CD4-positive, alpha-beta T cell treated with Interferon gamma for 1 hour (primary cell): ENCODE measurements at regions not wholly inside any gene's neighbourhood (a gene's known extent, or its start where the extent isn't known, plus 50 kb on each side); places are given as distances from the start of the nearest gene placed in this dataset.
A peak's percentile ranks its signal among the peaks of the same experiment; 100 is the strongest.

Source experiments
- DNase-seq: peaks from one replicate; pipeline ENCODE4 v3.0.0-alpha.2; 2020

DNA sequence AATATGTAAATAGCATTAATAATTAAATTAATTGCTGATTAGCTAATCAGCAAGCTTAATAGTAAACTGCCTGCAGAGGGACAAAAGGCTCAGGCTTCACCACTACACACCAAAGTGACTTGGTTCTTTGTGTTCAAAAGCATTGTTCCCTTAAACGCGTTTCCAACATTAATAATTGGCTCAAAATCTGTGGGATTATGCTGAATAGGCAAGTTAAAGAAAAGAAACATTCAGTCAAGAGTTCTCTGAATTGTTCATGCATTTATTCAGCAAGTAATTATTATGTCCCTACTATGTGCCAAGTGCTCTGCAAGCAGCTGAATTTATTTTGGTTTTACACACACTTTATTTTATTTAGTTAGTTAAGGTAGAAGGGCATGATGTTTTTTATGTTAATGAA, 558.5 kb upstream of the ARRDC4 start:
- DNase-seq: no peak

GRCh38 chr15:97406841-97407240, 553.7 kb upstream of the ARRDC4 start:
- no peak for DNase-seq

DNA sequence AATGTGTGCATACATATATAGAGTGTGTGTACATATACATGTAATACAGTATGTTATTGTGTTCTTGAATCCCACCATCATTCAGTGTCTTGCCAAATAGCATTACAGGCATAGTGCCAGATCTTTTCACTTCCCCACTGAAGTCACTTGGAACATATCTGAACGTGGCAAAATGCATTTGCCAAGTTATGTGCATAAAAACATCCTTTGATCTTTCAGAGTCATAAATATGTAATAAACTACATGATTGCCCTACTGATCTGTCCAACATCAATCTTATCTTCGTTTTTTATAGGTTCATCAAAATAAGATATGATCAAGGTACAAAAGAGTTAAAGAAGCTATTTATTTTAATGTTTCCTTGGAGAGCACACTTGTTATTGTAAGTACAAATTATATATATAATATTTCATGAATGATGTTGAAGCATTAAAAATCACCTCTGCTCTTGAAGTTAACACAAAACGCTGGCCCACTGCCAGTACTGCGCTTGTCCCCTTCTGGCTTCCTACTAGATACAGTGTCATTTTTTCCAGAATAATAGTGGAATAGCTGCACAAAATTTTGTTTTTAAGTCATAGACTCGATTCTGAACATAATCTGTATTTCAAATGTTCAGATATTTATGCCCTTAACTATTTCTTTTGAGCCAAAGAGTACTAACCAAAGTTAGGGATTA, 549.5 kb upstream of the ARRDC4 start:
- no peak for DNase-seq

DNA sequence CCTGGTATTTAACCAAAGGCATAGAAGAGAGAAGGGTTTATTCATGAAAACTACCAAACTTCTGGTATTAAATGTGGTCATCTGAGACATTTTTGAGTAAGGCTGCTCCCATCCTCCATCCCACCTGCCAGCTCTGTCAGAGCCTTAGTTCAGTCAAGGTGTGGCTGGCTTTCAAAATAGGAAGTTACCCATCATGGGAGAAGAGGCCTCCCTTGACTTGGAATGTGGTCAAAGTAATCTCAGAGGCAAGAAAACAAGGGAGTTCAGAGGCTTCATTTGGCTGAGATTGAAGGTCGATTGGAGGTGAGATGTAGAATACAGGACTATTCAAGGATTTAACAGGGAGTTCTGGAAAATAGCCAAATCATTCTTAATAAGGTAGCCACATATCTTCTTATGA, 540.4 kb upstream of the ARRDC4 start:
- no peak for DNase-seq

DNA sequence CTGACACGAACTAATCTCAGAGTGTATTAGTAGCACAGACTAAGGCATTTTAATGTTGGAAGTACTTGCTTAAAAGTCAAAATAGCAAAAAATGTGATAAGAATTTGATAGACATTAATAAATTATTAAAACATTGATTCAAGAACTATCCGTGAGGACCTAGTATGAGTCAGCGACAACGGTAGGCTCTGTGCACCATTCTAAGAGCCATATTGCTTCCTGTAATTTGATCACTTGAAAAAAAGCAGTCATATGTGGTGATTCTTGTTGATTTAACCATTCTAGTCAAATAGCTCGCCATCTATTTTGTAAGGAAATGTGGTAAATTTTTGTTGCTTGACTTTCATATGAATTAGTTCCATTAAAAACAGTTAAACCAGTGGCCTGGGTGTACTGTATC, 534.9 kb upstream of the ARRDC4 start:
- no peak for DNase-seq

DNA sequence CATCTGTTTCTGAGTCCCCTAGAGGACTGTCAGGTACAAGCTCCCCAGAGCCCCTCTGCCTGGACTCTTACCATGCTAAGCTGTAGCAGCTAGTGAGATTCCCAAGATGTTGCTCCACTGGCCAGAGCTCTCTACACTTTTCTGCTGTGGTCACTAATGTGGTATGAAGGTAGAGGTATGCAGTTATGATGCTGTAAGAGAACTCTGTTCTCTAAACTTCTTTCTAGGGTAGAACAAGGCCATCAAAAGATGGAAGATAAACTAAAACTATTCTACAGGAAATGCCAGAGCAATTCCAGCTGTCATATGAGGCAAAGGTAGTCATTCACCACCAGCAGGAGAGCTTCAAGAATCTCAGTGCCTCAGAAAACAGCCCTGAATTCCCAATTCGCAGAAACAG, 517.4 kb upstream of the ARRDC4 start:
- no peak for DNase-seq

- DNase-seq: no peak
These were observed 514.4 kb upstream of the ARRDC4 start for GRCh38 chr15:97446138-97446537.

DNA sequence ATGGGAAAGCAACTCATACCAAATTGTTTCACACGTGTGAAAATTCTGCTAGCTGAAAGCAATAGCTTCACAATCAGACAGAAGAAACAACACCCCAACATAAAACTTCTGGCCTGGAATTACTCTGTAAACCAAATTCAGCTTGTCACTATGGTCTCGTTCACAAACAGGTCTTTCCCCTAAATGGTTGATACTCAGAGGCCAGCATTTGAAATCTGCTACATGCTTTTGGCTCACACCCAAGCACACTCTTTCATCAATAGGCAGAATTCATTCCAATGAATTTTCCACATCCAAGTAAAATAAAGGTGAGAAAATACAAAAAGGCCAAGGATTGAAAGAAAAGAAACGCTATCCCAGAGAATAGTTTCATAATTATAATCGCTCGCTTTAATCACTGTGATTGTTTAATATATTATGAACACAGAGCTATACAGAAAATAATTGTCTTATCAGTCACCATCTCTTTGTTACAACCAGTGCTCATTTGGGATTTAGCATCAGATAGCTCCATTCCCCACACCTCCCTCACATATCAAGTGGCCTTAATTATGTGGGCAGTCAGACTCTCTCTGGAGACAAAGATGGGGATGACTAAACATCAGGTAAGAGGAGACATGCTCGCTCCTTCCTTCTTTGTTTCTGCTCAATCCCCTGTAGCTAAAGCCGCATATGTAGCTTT, 503.8 kb upstream of the ARRDC4 start:
- DNase-seq: no peak

- DNase-seq: no peak
These were observed 503.2 kb upstream of the ARRDC4 start for GRCh38 chr15:97457203-97457847.

GRCh38 chr15:97459771-97460170, 500.7 kb upstream of the ARRDC4 start:
- no peak for DNase-seq

- no peak for DNase-seq
These were observed 499.3 kb upstream of the ARRDC4 start for GRCh38 chr15:97461226-97461625.

DNA sequence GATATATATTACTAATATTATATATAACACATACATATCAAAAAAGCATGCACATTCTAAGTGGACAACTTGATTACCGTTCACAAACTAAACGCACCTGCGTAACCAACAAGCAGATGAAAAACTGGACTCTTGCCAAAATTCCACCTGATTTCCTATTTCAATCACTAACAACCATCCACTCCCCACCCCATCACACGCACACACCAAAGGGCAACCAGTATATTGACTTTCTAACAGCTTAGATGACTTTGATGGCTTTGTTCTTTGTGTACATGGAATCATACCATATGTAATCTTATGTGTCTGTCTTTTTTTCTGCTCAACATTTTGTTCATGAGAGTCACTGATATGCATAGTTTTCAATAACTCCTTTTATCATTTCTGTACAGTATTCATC, 496.8 kb upstream of the ARRDC4 start:
- no peak for DNase-seq

DNA sequence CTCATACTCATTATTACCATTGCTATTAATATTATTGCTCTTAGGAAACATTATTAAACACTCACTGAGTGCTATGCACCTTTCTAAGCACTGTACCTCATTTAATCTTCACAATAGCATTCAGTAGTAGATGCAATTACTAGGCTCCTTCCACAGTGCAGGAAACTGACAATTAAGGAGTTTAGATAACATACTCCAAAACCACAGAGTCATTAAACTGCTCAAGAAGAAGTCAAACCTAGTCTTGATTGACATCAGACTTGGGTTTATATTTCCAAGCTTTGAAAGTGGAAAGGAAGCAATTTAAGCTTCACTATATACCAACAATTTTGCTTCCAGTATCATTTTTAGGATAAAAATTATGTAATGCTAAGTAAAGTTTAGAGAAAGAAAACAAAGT, 490.1 kb upstream of the ARRDC4 start:
- no peak for DNase-seq

GRCh38 chr15:97473627-97474026, 486.9 kb upstream of the ARRDC4 start:
- DNase-seq: no peak

GRCh38 chr15:97479957-97480356, 480.5 kb upstream of the ARRDC4 start:
- DNase-seq: no peak

DNA sequence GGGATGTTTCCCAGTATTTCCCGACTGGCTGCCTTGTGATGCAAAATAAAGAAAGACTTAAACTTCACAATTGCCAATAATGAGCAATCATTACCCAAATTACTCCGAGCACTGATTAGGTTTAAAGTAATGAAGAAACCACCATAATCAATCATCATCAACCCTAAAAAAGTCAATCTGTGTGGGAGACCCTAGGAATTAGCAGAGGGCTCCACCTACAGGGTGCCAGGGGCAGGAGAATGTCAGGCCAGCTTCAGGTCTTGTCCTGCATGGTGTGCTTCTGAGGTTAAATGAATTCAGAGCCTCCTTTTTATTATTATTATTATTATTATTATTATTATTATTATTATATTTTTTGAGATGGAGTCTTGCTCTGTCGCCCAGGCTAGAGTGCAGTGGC, 478.0 kb upstream of the ARRDC4 start:
- no peak for DNase-seq

DNA sequence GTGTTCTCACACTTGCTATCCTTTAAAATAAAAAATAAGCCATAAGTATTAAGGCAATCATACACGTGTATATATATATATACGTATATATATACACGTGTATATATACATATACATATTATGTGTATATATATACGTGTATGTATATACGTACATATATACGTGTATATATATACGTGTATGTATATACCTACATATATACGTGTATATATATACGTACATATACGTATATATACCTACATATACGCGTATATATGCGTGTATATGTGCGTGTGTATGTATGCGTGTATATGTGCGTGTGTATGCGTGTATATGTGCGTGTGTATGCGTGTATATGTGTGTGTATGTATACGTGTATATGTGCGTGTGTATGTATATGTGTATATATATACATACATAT, 477.3 kb upstream of the ARRDC4 start:
- no peak for DNase-seq

- no peak for DNase-seq
These were observed 470.1 kb upstream of the ARRDC4 start for GRCh38 chr15:97490429-97490828.

GRCh38 chr15:97501291-97501690, 459.2 kb upstream of the ARRDC4 start:
- DNase-seq: peak; percentile 21

- DNase-seq: no peak
These were observed 458.5 kb upstream of the ARRDC4 start for GRCh38 chr15:97502038-97502437.

DNA sequence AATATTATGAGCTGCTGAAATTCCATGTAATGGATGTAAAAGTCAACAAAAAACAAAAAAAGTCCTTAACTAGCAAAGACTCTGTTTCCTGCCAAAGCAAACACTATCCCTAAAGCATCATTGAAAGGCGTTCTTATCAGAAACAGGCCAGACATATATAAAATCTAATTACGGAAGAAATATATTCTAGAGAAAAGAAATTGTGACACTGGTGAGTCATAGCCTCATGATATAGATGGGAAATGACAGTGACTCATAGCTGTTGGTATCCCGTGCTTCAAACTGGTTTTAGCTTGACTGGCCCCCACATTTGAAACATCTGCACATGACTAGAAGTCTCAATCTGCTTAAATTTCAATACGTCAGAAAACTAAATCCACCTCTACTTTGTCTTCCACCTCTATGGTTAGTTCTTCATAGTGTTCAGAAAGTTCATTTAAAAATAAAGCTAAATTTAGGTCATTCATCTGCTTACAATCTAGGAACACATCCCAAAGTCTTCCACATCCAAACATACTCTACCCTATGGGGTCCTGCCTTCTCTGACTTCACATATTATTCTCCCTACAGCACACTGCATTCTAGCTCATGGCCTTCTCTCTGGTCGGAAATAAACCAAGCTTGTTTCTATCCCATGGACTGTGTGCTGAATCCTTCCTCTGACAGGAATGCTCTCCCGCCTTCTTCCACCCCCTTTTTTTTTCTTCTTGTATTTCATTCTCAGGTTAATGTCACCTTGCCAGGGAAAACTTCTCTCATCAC, 456.3 kb upstream of the ARRDC4 start:
- peak; percentile 11 for DNase-seq

- DNase-seq: no peak
These were observed 442.8 kb upstream of the ARRDC4 start for GRCh38 chr15:97517737-97518136.

DNA sequence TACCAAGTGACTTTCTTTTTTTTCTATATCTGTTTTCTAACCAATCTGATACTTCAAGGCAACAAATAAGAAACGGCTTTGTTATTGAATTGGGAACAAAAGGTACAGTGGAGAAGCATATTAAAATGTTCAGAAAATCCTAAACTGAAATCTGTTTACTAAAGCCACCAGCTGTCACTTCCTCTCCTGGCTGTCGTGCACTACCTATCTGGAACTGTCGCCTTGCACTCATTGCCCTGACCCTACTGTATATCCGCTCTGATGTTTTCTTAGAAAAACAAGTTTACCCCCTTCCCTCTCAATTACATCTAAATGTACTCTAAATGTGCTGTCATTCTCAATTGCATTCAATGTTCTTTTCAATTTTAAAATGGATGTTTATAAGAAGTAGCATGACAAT, 439.8 kb upstream of the ARRDC4 start:
- DNase-seq: no peak
